GM23338 (cell line): ENCODE measurements at regions not wholly inside any gene's neighbourhood (a gene's known extent, or its start where the extent isn't known, plus 50 kb on each side); places are given as distances from the start of the nearest gene placed in this dataset.

Experiments
- ATAC-seq: fragments of 200-7000 bp; cut with Tn5 transposase; 3 replicates; pipeline ENCODE4 v1.9.1; 2020
- DNase-seq: peaks from one replicate; pipeline ENCODE4 v3.0.0-alpha.2; 2015; ENCODE audit warnings: low spot score
- H2AFZ ChIP-seq: fragments of 200-600 bp; sonication (generic); 2 replicates; pipeline ENCODE4 v1.8.0; 2016; ENCODE audit warnings: antibody characterized with exemption, mild to moderate bottlenecking, moderate library complexity
- H3F3A ChIP-seq: fragments of 200-600 bp; sonication (generic); replicated peaks from 2 replicates; pipeline ENCODE4 v1.8.0; 2017; ENCODE audit warnings: antibody characterized with exemption, mixed run types, low read depth
- H3K27ac ChIP-seq: fragments of 200-600 bp; sonication (generic); 2 replicates; pipeline ENCODE4 v1.6.1; 2016; ENCODE audit warnings: low read depth
- H3K27me3 ChIP-seq: fragments of 200-600 bp; sonication (generic); 2 replicates; pipeline ENCODE4 v1.8.0; 2016; ENCODE audit warnings: mild to moderate bottlenecking, mixed run types, moderate library complexity; ENCODE audit not compliant: insufficient read depth
- H3K36me3 ChIP-seq: fragments of 200-600 bp; sonication (generic); 2 replicates; pipeline ENCODE4 v1.8.0; 2016; ENCODE audit warnings: mild to moderate bottlenecking; ENCODE audit not compliant: insufficient read depth
- H3K4me1 ChIP-seq: fragments of 200-600 bp; sonication (generic); 2 replicates; pipeline ENCODE4 v1.8.0; 2016; ENCODE audit warnings: mild to moderate bottlenecking, moderate library complexity; ENCODE audit not compliant: insufficient read depth
- H3K4me2 ChIP-seq: fragments of 200-600 bp; sonication (generic); 2 replicates; pipeline ENCODE4 v1.7.1; 2017; ENCODE audit warnings: mixed run types
- H3K4me3 ChIP-seq: fragments of 200-600 bp; sonication (generic); 2 replicates; pipeline ENCODE4 v1.6.1; 2016; ENCODE audit warnings: mixed run types
- H3K79me2 ChIP-seq: fragments of 200-600 bp; sonication (generic); replicated peaks from 2 replicates; pipeline ENCODE4 v1.8.0; 2017; ENCODE audit warnings: mild to moderate bottlenecking; ENCODE audit not compliant: insufficient read depth
- H3K9me2 ChIP-seq: fragments of 200-600 bp; sonication (generic); 2 replicates; pipeline ENCODE4 v1.8.0; 2017; ENCODE audit not compliant: insufficient read depth
- H4K20me1 ChIP-seq: fragments of 200-600 bp; sonication (generic); replicated peaks from 2 replicates; pipeline ENCODE4 v1.8.0; 2017; ENCODE audit warnings: mild to moderate bottlenecking; ENCODE audit not compliant: insufficient read depth
- H3K27ac Mint-ChIP-seq: 2 replicates; pipeline ENCODE4 v1.8.0; 2020; ENCODE audit warnings: inconsistent platforms, mild to moderate bottlenecking, moderate library complexity, mixed read lengths
- H3K27me3 Mint-ChIP-seq: 3 replicates; pipeline ENCODE4 v1.8.0; 2022; ENCODE audit warnings: low read depth, mild to moderate bottlenecking, moderate library complexity, mixed read lengths, inconsistent platforms; ENCODE audit not compliant: insufficient read depth, poor library complexity
- H3K36me3 Mint-ChIP-seq: 3 replicates; pipeline ENCODE4 v1.8.0; 2021; ENCODE audit warnings: low read depth, mild to moderate bottlenecking, inconsistent platforms, moderate library complexity, mixed read lengths
- H3K4me1 Mint-ChIP-seq: 3 replicates; pipeline ENCODE4 v1.8.0; 2020; ENCODE audit warnings: mild to moderate bottlenecking, inconsistent platforms, mixed read lengths
- H3K4me3 Mint-ChIP-seq: 3 replicates; pipeline ENCODE4 v1.8.0; 2021; ENCODE audit warnings: moderate library complexity, mild to moderate bottlenecking, inconsistent platforms, mixed read lengths
- H3K9me3 Mint-ChIP-seq: 3 replicates; pipeline ENCODE4 v1.8.0; 2020; ENCODE audit warnings: moderate library complexity, mild to moderate bottlenecking, inconsistent platforms, mixed read lengths
- CREB1 ChIP-seq: fragments of 250-450 bp; sonication (Bioruptor Pico); IDR thresholded peaks from 2 replicates; pipeline ENCODE4 v1.5.0; 2020; ENCODE audit warnings: low read depth, mild to moderate bottlenecking, moderate library complexity
- EZH2 ChIP-seq: fragments of 200-600 bp; sonication (generic); IDR thresholded peaks from one replicate; pipeline ENCODE4 v1.8.0; 2017; ENCODE audit warnings: antibody characterized with exemption, mild to moderate bottlenecking, low read depth; ENCODE audit not compliant: unreplicated experiment
- EZH2phosphoT487 ChIP-seq: fragments of 200-600 bp; sonication (generic); IDR thresholded peaks from one replicate; pipeline ENCODE4 v1.8.1; 2018; ENCODE audit warnings: antibody characterized with exemption; ENCODE audit not compliant: unreplicated experiment
- JUNB ChIP-seq: IDR thresholded peaks from one replicate; pipeline ENCODE4 v1.6.1; 2016; ENCODE audit warnings: antibody characterized with exemption; ENCODE audit not compliant: unreplicated experiment
- NANOG ChIP-seq: IDR thresholded peaks from 2 replicates; pipeline ENCODE4 v1.6.1; 2016; ENCODE audit warnings: antibody characterized with exemption, borderline replicate concordance
- POLR2AphosphoS5 ChIP-seq: IDR thresholded peaks from 2 replicates; pipeline ENCODE4 v1.6.1; 2016; ENCODE audit warnings: antibody characterized with exemption, low read depth
- STAT1 ChIP-seq: IDR thresholded peaks from one replicate; pipeline ENCODE4 v1.6.1; 2016; ENCODE audit warnings: antibody characterized with exemption; ENCODE audit not compliant: unreplicated experiment
- ZNF331 ChIP-seq: fragments of 250-450 bp; sonication (Bioruptor Pico); IDR thresholded peaks from 2 replicates; pipeline ENCODE4 v1.5.0; 2020; ENCODE audit warnings: low read depth, mild to moderate bottlenecking, moderate library complexity
- TF ChIP-seq, protein P1 (sequence below): IDR thresholded peaks from 2 replicates; pipeline ENCODE4 v1.6.1; 2016; ENCODE audit warnings: antibody characterized with exemption
- TF ChIP-seq, protein P2 (sequence below): IDR thresholded peaks from one replicate; pipeline ENCODE4 v1.6.1; 2018; ENCODE audit warnings: antibody characterized with exemption; ENCODE audit not compliant: unreplicated experiment

DNA sequence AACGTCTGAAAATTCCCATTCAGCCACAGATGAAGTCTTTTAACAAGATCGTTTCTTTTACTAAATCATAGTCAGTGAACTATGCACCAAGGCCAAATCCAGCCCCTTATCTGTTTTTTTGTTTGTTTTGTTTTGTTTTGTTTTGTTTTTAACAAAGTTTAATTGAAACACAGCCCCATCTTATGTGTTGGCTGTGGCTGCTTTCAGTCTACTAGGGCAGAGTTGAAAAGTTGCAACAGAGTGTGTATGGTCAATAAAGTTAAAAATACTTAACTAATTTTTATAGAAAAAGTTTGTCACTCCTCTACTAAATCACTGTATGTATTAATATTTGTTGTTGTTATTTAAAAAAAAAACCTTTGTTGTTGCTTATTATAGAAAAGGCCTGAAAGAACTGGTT is 137.1 kb downstream of the CAAP1 start:
- Mint-ChIP-seq H3K27me3 (peaks cover 2% of the 10 kb centered on the region), H3K9me3 (no peaks in the 10 kb centered on the region; the same call in 2 of the 3 replicates), H3K36me3 (no peaks in the 10 kb centered on the region), H3K4me3 (no peak overlapping the region), H3K4me1 (peaks cover 36% of the 10 kb centered on the region), H3K27ac (no peak overlapping the region)
- H2AFZ ChIP-seq = peak overlapping the region; percentile 30; the same call in 1 of the 2 replicates
- H3K27me3 ChIP-seq = no peaks in the 10 kb centered on the region
- H3K79me2 ChIP-seq = no peaks in the 10 kb centered on the region
- TF ChIP-seq JUNB (no peak), POLR2AphosphoS5 (no peak), EZH2 (no peak), NANOG (no peak)
- TF ChIP-seq, protein P1, sequence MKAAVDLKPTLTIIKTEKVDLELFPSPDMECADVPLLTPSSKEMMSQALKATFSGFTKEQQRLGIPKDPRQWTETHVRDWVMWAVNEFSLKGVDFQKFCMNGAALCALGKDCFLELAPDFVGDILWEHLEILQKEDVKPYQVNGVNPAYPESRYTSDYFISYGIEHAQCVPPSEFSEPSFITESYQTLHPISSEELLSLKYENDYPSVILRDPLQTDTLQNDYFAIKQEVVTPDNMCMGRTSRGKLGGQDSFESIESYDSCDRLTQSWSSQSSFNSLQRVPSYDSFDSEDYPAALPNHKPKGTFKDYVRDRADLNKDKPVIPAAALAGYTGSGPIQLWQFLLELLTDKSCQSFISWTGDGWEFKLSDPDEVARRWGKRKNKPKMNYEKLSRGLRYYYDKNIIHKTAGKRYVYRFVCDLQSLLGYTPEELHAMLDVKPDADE = no peak
- H3K4me3 ChIP-seq = no peak overlapping the region
- H3F3A ChIP-seq = no peaks in the 10 kb centered on the region
- H3K4me2 ChIP-seq = no peak overlapping the region
- H4K20me1 ChIP-seq = no peaks in the 10 kb centered on the region
- ATAC-seq = no peak
- DNase-seq = no peak
- peaks cover 19% of the 10 kb centered on the region for H3K9me2 ChIP-seq
- H3K27ac ChIP-seq = no peak overlapping the region
- peaks cover 36% of the 10 kb centered on the region for H3K4me1 ChIP-seq
- no peaks in the 10 kb centered on the region for H3K36me3 ChIP-seq

DNA sequence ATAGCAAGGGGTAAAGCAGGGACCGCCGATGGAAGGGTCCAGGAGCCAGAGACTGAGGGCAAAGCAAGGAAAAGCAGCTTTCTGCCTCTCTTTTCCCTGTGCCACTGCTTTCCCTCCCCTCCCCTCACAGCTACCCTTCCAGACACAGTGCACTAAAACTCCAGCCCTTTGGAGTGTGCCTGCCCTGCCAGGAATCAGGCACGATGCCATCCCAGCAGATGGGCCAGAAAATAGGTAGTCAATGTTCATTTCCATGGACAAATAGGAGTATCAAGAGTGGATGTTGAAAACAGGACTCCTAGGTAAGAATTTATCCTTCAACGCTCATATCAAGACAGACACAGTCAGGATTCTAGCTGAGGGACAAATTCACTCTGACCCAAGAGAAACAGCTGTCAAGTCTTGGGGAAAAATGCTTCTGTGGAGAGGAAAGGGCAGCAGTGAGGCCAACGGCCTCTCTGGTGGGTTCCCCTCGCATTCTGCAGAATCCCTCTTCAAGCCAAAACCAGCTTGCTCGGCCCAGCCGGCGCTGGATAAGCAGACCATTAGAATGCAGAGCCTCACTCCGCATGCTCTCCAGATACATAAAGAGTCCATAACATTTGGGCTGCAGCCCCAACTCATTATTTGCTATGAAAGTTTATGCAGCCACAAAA is 138.0 kb downstream of the CAAP1 start:
- Mint-ChIP-seq H3K27ac (no peak overlapping the region), H3K36me3 (no peaks in the 10 kb centered on the region), H3K4me1 (peaks cover 34% of the 10 kb centered on the region), H3K4me3 (no peak overlapping the region), H3K9me3 (no peaks in the 10 kb centered on the region; the same call in 2 of the 3 replicates), H3K27me3 (peaks cover 2% of the 10 kb centered on the region)
- TF ChIP-seq NANOG = no peak
- no peak for TF ChIP-seq STAT1
- TF ChIP-seq EZH2phosphoT487 = no peak
- no peak for TF ChIP-seq ZNF331 (CRISPR knock-in tag)
- no peak for TF ChIP-seq CREB1 (CRISPR knock-in tag)
- TF ChIP-seq, protein P2, sequence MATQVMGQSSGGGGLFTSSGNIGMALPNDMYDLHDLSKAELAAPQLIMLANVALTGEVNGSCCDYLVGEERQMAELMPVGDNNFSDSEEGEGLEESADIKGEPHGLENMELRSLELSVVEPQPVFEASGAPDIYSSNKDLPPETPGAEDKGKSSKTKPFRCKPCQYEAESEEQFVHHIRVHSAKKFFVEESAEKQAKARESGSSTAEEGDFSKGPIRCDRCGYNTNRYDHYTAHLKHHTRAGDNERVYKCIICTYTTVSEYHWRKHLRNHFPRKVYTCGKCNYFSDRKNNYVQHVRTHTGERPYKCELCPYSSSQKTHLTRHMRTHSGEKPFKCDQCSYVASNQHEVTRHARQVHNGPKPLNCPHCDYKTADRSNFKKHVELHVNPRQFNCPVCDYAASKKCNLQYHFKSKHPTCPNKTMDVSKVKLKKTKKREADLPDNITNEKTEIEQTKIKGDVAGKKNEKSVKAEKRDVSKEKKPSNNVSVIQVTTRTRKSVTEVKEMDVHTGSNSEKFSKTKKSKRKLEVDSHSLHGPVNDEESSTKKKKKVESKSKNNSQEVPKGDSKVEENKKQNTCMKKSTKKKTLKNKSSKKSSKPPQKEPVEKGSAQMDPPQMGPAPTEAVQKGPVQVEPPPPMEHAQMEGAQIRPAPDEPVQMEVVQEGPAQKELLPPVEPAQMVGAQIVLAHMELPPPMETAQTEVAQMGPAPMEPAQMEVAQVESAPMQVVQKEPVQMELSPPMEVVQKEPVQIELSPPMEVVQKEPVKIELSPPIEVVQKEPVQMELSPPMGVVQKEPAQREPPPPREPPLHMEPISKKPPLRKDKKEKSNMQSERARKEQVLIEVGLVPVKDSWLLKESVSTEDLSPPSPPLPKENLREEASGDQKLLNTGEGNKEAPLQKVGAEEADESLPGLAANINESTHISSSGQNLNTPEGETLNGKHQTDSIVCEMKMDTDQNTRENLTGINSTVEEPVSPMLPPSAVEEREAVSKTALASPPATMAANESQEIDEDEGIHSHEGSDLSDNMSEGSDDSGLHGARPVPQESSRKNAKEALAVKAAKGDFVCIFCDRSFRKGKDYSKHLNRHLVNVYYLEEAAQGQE = no peak
- H2AFZ ChIP-seq = peak overlapping the region; percentile 30; the same call in 1 of the 2 replicates
- H3K27ac ChIP-seq = no peak overlapping the region
- H3K27me3 ChIP-seq = no peaks in the 10 kb centered on the region
- H3K4me3 ChIP-seq = no peak overlapping the region
- peaks cover 19% of the 10 kb centered on the region for H3K9me2 ChIP-seq
- no peak overlapping the region; the same call in 1 of the 2 replicates for H3K4me2 ChIP-seq
- no peaks in the 10 kb centered on the region for H4K20me1 ChIP-seq
- H3K79me2 ChIP-seq = no peaks in the 10 kb centered on the region
- DNase-seq = no peak
- no peaks in the 10 kb centered on the region for H3F3A ChIP-seq
- peaks cover 28% of the 10 kb centered on the region for H3K4me1 ChIP-seq
- peak; percentile 70 for ATAC-seq
- H3K36me3 ChIP-seq = no peaks in the 10 kb centered on the region
